NCI-H526 (cell line): ENCODE measurements at regions not wholly inside any gene's neighbourhood (a gene's known extent, or its start where the extent isn't known, plus 50 kb on each side); places are given as distances from the start of the nearest gene placed in this dataset.
"Not testable (repeated sequence)": the region's sequence is repeated elsewhere in the genome, so short reads cannot be mapped to it uniquely, and the experiment has no call there.

ENCODE experiments used
- DNase-seq, 2 experiments: peaks; one replicate each; lab custom pipeline; 2025; lab: John Stamatoyannopoulos, UW

DNA sequence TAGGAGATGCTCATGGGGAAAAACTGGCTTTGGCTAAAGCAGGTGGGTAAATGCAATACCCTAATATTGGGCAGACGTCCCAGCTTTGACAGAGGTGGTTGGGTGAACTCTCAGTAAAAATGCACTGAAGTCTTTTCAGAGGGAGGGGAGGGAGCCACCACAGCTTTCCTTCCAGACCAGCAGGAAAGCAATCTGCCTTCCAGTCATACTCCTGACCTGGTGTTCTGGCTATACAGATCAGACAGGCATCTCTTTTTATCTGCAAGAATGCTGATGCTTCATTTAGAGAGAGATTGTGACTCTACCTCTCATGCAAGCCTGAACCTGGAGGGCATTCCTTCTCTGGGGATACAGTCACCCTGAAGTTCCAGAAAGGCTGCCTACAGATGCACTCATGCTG, 52.6 kb upstream of the ICA1 start:
- DNase-seq: no peak

DNA sequence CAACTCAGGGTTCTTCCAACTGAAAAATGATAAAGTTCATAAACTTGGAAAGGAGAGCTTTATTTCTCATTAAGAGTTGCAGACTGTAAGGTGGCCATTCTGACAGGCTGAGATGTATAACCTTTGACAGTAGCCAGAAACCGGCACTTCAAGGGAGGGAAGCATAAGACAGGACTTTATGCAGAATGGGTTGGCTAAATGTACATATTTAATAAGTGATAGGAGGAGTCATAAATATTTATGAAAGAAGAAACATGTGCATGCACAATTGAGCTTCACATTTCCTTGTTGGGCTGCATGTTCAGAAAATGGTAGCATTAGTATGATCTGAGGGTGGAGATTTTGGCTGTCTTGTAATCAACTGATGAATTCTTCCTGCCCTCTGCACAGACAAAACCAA, 57.1 kb upstream of the ICA1 start:
- no peak for DNase-seq

DNA sequence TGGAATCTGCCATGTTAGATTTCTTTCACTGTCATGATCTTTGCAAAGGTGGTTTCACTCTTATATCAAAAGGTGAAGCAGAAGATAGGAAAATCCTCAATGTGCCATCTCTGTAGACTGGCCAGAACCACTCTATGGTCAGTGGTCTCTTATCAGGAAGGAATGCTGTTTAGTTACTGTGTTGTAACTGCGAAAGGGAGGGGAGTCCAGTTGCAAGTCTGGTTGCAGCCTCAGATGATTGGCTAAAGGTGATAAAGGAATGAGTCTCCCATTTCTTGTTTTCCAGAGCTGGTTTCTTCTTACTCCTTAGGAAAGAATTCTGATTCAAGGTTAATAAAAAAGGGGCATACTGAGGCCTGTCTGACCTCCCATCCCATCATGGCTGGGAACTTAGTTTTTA, 58.2 kb upstream of the ICA1 start:
- DNase-seq: no peak

DNA sequence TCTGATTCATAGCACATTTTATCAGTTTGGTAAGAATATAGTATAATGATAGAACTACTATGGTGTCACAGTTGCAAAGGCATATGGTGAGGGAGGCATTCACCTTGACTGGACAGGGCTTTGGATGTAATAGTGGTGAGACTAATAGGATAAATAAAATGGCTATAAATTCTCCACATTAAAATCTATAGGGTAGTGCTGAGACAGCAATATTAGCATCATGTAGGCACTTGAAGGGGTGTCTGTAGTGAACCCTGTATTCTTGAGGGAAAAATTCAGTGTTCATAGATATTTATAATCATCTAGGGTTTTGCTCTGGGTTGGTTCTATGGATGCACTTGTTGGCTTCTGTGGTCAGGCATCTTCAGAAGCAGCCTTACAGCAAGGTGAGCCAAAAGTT, 59.3 kb upstream of the ICA1 start:
- DNase-seq: no peak

DNA sequence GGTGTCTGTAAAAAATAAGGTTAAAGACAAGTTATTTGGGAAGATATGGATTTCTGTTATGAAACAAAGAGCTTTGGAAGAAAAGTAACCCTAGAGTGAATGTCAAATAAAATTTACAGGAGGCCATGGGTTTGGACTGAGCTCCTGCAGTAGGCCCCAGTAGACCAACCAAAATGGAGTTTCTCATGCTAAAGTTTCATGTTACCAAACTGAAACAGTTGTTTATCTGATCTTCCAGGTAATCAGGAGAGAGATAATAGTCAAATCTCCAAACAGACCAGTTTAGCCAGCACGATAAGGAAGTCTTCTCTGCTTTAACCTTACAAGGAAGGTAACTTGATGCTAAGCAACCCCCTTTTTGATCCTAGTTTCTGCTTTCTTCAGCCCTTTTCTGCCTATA, 60.7 kb upstream of the ICA1 start:
- peak; percentile 37 to 59 for DNase-seq

DNA sequence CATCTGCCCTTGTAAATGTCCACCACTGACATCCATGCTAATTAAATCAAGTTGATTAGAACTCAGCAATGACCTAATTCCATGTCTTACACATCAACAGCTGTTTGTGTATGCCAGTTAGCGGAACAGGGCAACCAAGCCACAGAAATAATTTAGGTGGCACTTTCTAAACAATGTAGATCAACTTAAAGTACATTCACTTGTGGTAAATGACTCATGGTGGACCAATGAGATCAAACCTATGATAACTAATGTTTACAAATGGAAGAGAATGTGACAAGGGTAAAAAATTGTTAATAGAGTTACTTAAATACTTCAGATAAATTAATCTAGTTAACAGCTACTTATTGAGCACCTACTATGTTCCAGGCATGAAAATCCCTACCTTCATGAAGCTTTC, 63.1 kb upstream of the ICA1 start:
- no peak for DNase-seq

DNA sequence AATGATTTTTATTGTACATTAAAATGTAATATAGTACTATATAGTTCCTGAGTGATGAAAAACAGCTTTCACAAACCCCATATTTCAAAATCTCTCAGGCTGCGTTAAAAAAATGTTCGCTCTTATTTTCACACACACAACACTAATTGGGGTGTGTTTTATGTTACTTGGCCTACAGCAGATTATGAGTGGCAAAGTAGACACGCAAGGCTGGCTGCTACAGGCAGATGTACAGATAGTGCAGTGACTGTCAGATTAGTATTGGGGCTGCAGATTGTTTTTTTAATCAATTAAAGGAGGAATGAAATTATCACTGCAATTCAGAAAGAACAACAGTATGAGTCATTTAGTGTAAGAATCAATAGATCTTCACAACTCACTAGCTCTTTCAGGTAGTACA, 65.2 kb upstream of the ICA1 start:
- no peak for DNase-seq

DNA sequence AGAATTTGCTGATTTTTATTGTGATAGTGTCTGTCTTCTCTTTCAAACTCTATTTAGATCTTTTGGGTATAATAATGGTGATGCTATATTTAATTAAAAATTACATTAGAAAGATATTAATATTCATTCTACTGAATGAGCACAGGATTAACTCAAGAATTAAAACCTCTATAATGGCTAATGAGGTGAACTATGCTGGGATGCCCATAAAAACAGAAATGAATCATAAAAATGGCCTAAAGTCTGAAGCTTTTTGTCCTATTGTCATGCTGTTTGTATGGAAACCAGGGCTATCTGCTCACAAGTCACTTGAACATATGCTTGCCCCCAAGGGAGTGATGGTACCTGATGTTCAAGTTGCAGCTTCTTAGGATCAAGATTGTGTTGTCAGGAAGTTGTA, 76.2 kb upstream of the ICA1 start:
- DNase-seq: no peak

DNA sequence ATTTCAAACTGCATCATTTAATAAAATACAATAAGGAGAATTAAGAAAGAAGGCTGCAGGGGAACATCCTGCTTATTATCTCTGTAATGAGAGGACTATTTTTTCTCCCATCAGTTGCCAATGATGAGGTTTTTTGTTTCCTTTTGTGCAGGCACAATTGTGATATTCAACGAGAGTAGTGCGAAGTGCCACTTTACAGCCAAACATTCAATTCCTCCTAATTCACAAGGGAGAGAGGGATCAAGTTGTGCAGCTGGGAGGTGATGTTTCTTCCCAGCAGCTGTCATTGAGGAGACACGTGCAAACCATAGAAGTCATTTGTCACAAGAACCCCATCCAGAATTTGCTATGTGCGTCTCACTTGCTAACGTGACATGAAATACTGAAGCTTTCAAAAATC, 81.6 kb upstream of the ICA1 start:
- no peak for DNase-seq

DNA sequence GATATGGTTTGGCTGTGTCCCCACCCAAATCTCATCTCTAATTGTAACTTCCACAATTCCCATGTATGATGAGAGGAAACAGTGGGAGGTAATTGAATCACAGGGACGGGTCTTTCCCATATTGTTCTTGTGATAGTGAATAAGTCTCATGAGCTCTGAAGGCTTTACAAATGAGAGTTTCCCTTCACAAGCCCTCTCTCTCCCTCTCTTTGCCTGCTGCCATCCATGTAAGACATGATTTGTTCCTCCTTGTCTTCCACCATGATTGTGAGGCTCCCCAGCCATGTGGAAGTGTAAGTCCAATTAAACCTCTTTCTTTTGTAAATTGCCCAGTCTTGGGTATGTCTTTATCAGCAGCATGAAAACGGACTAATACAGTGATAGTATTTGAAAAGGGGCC, 85.4 kb upstream of the ICA1 start:
- DNase-seq: not testable (repeated sequence)

DNA sequence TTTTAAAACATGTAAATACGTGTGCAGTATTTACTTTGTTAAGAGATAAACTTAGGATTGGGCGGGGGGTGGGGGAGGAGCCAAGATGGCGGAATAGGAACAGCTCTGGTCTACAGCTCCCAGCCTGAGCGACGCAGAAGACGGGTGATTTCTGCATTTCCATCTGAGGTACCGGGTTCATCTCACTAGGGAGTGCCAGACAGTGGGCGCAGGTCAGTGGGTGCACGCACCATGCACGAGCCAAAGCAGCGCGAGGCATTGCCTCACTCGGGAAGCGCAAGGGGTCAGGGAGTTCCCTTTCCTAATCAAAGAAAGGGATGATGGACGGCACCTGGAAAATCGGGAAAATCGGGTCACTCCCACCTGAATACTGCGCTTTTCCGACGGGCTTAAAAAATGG, 81.8 kb upstream of the NXPH1 start:
- DNase-seq: not testable (repeated sequence)

DNA sequence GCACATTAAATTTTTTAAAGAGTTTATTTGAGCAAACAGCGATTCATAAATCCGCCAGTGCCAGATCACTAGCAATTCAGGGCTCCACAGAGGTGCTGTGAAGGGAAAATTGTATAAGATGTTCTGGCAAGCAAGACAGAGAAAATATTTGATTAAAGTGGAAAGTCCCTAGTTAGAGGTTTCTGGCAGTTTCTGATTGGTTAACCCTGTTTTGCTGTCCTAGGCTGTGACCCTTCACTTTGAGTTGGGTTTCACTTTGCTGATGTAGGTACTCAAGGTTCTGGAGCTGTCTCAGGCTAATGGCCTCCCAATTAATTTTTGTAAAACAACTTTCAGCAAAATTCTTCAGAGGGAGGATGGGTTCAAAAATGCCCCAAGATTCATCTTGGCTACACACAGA, 79.4 kb upstream of the NXPH1 start:
- DNase-seq: no peak

DNA sequence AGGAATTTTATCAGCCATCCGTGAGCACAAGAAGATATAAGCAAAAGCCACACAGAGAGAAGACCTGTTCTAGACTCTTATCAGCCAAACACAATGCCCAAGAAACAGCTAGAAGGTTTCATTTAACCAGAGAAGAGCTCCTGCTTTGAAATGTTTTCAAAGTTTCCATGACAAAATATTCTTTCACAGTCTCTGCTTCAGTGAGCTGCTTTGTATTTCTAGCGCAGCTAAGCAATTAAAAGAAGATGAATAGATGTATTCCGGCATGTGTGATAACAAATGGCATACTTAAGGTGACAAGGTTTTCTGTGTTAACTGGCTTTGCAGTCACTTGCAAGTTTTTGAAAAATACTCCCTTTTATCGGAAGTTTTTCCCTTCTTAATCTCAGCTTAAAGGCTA, 78.9 kb upstream of the NXPH1 start:
- DNase-seq: no peak

DNA sequence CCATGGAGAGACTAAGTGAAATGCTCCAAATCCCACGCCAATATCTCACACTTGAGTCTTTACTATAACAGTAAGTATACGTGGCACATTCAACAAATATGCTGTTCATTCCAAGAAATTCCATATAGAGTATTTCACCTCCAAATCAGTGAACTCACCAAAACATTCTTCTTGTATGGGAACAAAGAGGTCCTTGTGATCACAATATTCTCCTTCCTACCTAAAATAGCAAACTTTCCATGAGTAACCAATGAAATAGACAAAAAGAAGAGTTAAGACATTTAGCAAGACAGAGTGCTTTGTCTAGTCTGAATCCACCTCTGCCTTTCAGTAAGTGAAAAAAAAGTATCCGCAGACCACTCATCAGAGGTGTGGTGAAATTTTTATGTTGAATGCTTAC, 77.3 kb upstream of the NXPH1 start:
- DNase-seq: no peak

DNA sequence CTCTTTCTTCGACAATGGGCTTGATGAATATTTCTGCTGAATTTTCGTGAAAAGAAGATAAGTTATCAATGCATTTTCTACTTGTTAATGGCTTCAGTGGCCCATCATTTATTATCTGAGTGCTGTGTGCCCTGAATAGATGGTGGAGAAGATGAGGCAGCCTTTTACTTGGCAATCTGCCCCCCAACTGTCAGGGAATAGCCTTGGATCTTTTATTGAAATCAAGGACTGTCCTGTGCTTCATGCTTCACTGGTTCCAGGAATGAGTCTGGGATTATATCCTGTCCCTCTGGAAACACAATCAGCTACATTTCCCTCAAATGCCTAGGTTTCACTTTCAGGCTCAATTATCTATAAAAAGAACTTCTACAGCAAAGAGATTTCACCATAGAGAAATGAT, 75.9 kb upstream of the NXPH1 start:
- DNase-seq: peak in 1 of 2 experiments; percentile 25

DNA sequence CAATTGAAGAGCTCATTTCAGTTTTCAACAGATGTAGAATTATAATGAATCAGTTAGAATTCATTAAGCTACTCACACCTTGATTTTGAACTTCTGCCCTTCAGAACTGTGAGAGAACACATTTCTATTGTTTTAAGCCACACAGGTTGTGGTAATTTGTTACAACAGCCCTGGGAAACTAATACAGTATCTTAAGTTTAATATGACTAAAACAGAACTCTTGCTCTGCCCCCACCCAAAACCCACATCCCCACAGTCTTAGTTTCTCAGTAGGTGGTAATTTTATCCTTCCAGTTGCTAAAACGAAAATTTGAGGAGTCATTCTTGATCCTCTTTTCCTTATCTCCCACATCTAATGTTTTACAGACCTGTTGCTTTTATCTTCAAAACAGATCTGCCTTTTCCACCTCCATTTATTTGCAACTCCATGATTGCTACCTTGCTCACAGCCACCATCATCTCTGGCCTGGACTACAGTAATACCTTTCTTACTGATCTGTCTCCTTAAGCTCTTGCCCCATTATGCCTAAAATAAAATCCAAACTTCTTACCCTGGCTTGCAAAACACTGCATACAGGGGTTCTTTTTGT, 72.8 kb upstream of the NXPH1 start:
- no peak for DNase-seq

DNA sequence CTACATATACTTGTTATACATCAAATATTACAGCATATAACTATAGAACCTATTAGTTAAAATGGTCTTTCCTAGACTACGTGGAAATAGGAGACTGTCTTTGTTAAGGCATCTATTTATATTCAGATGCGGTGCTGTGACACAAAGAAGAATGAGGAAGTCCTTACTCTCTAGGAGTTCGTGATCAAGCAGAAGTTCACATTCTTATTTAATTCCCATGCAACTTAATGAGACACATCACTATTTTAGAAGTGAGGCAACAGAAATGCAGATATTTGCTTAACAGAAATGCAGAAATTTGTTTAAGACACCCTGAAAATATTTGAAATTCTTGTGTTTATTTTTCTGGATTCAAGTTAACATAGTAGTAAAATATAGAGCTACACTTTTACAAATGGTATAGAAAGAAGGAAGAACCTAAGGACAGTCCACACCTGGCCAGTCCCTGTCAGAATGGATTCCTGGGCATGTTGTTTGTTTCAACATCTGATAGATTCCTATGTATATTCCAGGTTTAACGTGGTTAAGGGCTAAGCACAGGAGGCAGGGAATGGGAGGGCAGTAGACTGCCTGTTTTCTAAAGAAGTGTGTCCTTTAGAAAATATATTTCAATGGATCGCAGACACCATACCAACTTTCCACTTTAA, 70.6 kb upstream of the NXPH1 start:
- DNase-seq: no peak

DNA sequence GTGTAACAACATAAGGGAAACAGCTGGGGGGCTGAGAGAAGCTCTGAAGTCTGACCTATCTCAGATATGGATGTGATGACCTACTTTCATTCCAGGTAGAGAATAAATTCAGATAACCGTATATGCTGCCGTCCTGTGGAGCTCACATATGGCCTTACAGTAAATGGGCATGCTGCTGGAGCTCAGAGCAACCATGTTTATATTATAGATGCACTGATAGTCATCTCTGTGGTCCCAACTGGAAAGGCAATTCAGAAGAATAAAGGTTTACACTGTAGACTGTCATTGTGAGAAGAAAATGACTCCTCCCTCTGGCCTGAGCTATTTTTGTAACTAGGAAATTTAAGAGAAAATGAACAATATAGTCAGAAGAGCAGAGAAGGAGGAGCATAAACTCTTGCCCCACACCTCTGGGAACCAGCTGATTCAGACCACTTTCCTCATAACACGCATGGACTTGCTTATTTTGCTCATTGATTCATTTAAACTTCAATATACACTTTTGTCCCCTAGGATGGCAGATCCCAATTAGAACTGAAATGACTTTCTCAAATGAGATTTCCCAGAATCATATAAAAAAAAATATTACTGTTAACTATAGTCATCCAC, 69.9 kb upstream of the NXPH1 start:
- no peak for DNase-seq

DNA sequence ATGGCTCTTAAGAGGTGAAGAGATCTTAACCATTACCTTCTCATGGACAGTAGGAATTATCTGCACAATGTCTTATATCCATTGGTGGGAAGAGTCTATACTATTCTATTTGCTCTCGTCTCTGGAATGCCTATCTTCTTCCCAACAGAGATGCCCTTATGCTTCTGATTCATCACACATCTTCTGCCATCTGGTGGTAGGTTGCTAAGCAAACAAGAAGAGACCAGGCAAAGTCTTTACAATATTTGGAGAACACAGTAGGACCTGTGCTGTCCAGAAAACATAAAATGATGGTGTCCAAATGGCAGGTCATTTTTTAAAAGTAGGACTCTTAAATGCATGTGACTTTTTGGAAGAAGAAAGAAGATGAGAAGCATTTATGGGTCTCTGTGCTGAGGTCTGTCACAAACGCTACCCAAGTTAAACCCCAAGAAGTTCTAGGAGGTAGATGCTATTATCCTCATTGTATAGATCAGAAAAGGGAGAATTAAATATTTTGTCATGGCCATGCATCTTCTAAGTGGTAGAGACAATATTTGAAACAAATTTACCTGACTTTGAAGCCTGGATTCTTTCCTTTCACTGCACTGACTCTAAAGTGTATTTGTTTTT, 67.8 kb upstream of the NXPH1 start:
- peak; percentile 42 to 74 for DNase-seq

DNA sequence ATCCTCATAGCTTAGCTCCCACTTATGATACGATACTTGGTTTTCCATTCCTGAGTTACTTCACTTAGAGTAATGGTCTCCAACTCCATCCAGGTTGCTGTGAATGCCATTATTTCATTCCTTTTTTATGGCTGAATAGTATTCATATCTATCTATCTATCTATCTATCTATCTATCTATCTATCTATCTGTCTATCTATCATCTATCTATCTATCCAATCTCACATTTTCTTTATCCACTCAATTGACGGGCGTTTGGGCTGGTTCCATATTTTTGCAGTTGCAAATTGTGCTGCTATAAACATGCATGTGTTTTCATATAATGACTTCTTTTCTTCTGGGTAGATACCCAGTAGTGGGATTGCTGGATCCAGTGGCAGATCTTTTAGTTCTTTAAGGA, 65.4 kb upstream of the NXPH1 start:
- DNase-seq: not testable (repeated sequence)

DNA sequence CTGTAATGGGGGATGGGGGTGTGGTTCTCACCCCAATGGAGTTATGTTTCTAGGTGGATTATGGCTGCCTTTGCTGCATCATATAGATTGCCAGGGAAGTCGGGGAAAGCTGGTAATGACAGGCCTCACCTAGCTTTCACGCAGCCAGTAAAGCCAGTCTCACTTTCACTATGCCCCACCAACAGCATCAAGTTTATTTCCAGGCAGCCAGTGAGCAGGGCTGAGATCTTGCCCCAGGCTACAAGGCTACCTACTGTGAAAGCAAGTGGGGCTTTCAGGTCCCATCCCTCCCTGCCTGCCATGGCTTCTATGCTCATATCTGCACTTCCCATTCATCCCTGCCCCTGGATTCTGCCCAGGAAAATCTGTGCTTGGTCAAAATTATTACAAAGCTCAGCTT, 61.7 kb upstream of the NXPH1 start:
- DNase-seq: no peak

DNA sequence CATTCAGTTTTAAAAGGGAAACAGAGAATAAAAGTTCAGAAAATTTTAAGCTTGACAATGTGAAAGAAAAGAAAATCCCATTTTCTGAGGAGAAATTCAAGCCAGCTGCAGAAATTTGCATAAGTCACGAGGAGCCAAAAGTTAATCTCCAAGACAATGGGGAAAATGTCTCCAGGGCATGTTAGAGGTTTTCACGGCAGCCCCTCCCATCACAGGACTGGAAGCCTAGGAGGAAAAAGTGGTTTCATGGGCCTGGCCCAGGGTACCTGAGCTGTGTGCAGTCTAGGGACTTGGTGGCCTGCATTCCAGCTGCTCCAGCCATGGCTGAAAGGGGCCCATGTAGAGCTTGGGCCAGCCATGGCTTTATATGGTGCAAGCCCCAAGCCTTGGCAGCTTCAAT, 59.6 kb upstream of the NXPH1 start:
- DNase-seq: no peak

DNA sequence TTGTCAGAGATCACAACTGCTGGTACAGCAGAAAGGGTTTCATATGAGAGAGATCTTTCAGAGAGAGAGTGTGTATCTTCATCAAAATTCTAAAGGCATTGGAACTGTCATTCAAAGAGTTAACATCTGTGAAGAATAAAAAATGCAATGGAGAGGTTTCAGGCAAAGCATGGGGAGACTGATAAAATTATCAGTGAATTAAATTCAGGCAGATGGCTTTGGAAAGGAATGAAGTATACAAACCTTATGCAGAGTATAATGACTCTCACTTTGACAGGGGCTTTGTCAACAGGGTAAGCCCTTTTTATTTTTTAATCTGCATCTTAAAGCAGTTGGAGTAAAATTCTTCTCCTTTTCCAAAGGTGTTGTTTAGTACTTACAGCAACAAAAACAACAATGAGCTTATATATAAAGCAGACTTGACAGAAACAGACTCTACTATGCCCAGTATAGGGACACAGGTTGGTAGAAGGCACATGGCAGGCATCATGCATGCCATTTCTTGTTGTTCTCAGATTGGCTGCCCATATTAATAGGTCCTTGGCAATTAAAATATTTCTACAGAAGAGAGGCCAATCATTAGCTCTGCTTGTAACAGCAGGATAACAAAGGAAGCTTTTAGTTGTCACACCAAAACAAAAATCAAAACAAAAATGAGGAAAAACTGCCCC, 54.9 kb upstream of the NXPH1 start:
- no peak for DNase-seq
